ENCODE measurements at regions not wholly inside any gene's neighbourhood (a gene's known extent, or its start where the extent isn't known, plus 50 kb on each side); places are given as distances from the start of the nearest gene placed in this dataset.

DNA sequence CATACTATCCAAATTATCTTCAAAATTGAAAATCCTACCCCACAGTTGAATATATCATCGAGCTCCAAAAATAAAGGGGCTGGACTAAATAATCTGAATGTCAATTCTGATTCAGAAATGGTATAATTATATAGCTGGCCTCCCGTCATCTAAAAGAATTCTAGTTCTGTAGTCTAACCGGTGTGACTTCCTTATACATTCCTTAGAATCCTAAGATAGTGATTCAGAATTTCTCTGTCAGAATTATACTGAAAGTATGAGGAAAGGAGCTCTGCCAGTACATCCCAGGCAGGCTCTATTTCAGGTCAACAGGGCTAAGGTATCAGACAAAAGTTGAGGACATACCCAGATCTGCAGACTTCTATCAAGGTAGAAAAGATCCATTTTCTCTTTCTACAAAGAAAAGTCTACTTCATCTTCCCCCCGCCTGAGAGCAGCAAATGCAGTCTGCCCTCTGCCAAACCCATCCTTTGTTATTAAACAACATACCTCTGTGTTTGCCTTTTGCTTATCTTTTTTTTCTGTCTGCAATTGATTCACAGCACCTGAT, 128.5 kb downstream of the METTL4 start:
- Histone ChIP-seq H3K4me3 (replicated peaks in 1 of 2; ENCODE audit: low read depth in 1 of 2, low read length in 2 of 2) (no peak overlapping the region), H4K20me1 (ENCODE audit: insufficient read depth) (no peaks in the 10 kb centered on the region), H3K36me3 (ENCODE audit: control insufficient read depth in 1 of 2, insufficient read depth in 2 of 2, low read length in 2 of 2) (no peaks in the 10 kb centered on the region), H3K4me2 (ENCODE audit: low read length) (no peak overlapping the region), H3K9me3 (ENCODE audit: control insufficient read depth in 1 of 2, insufficient read depth in 1 of 2, low read depth in 1 of 2, low read length in 2 of 2) (0 out of 4 replicates have a peak, but pooled peaks cover 0 to 4% of the 10 kb centered on the region in 2 experiments), H3K27me3 (ENCODE audit: insufficient read depth, low read length) (no peaks in the 10 kb centered on the region), H3K27ac (ENCODE audit: low read depth, low read length) (no peak overlapping the region), H3K9me2 (ENCODE audit: insufficient read depth) (no peaks in the 10 kb centered on the region), H3K79me2 (ENCODE audit: insufficient read depth, low read length) (no peaks in the 10 kb centered on the region), H3K9ac (ENCODE audit: low read length) (no peak overlapping the region), H2AFZ (ENCODE audit: low read depth, low read length, poor library complexity, severe bottlenecking) (no peak overlapping the region), H3K4me1 (ENCODE audit: control insufficient read depth in 1 of 2, insufficient read depth in 2 of 2, low read length in 2 of 2) (peaks cover 0 to 6% of the 10 kb centered on the region in 2 experiments; a peak in 1 of 4 replicates)
- ATAC-seq (no peak), DNase-seq (ENCODE audit: low read depth, low spot score) (no peak)
- BruUV-seq (replicated peaks): no TSS peak
- no peak for TF ChIP-seq JUND (IDR thresholded peaks at IDR 0.05)
- no peak for TF ChIP-seq SIN3A (IDR thresholded peaks at IDR 0.05; ENCODE audit: low read depth)
- no peak for TF ChIP-seq ELF1 (IDR thresholded peaks at IDR 0.05; ENCODE audit: borderline replicate concordance, low read depth)
- no peak for TF ChIP-seq TCF7L2 (IDR thresholded peaks at IDR 0.05; ENCODE audit: borderline replicate concordance, extremely low read depth, insufficient read depth, insufficient read length)
- no peak for TF ChIP-seq POLR2AphosphoS5 (IDR thresholded peaks at IDR 0.05; ENCODE audit: low read depth, low read length)
- no peak for TF ChIP-seq EGR1 (IDR thresholded peaks at IDR 0.05; ENCODE audit: low read depth)
- no peak for TF ChIP-seq FOSL1 (IDR thresholded peaks at IDR 0.05; ENCODE audit: low read depth)
- CTCF ChIA-PET: no interaction called here
- RAD21 ChIA-PET (ENCODE audit: low non-redundant PET in 1 of 2, low total read pairs in 2 of 2, uncharacterized antibody in 2 of 2, unreplicated experiment in 2 of 2): no interaction called here
- intact Hi-C loops (cut with micrococcal nuclease): no loop called here
- POLR2A ChIA-PET: interaction anchor here (0.6 kb wide), 1 partner anchor 236 kb away, joined by 3 read pairs; no protein-coding TSS in a partner anchor

DNA sequence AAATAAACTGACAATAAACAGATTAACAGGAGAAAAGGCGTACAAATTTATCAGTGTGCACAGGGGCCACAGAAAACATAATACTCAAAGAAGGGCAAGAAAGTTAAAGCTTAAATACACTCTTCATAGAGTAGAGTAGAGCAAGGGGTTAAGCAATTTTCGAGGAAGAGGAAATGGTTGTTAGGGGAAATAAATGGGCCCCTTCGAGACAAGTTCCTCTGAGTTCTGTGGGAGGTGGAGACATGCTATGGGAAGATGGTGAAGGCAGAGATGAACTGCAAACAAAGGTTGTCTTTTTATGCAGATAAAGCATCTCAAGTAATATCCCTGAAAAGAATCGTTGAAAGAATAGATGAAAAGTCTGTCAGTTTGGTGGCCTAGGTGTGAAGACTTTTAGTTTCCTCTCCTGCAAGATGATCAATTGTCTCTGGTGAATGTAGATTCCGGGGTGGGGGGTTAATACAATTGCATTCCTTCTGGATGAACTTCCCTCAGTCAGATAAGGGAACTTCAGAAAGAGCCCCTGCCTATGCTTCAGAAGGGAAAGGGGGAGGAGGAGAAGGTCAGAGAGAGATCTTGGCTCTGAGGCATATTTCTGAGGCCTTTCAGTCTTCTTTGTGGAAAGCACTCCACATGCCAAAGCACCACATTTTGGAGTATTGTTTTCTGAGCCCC, 127.0 kb downstream of the METTL4 start:
- no peak overlapping the region for H3K9ac ChIP-seq (ENCODE audit: low read length)
- H3K36me3 ChIP-seq (ENCODE audit: control insufficient read depth in 1 of 2, insufficient read depth in 2 of 2, low read length in 2 of 2): no peaks in the 10 kb centered on the region
- POLR2A ChIA-PET: no interaction called here
- no TSS peak for BruUV-seq (replicated peaks)
- DNase-seq (ENCODE audit: low read depth, low spot score) (no peak), ATAC-seq (no peak)
- TF ChIP-seq EZH2 (IDR thresholded peaks at IDR 0.05): no peak
- no peak for TF ChIP-seq SRF (IDR thresholded peaks at IDR 0.05; ENCODE audit: low read depth)
- no peak for TF ChIP-seq CEBPB (IDR thresholded peaks at IDR 0.05; ENCODE audit: low read depth)
- TF ChIP-seq, protein P1, sequence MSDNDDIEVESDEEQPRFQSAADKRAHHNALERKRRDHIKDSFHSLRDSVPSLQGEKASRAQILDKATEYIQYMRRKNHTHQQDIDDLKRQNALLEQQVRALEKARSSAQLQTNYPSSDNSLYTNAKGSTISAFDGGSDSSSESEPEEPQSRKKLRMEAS (IDR thresholded peaks at IDR 0.05): no peak
- no peak for TF ChIP-seq EZH2phosphoT487 (IDR thresholded peaks at IDR 0.05; ENCODE audit: borderline replicate concordance)
- no peak for TF ChIP-seq POLR2AphosphoS5 (IDR thresholded peaks at IDR 0.05; ENCODE audit: low read depth, low read length)
- no peaks in the 10 kb centered on the region for H3K9me2 ChIP-seq (ENCODE audit: insufficient read depth)
- H3K27me3 ChIP-seq (ENCODE audit: insufficient read depth, low read length): no peaks in the 10 kb centered on the region
- no peaks in the 10 kb centered on the region for H3K79me2 ChIP-seq (ENCODE audit: insufficient read depth, low read length)
- RAD21 ChIA-PET (ENCODE audit: low non-redundant PET in 1 of 2, low total read pairs in 2 of 2, uncharacterized antibody in 2 of 2, unreplicated experiment in 2 of 2): no interaction called here
- no peak overlapping the region for H2AFZ ChIP-seq (ENCODE audit: low read depth, low read length, poor library complexity, severe bottlenecking)
- no peaks in the 10 kb centered on the region for H4K20me1 ChIP-seq (ENCODE audit: insufficient read depth)
- CTCF ChIA-PET: no interaction called here
- no peak overlapping the region for H3K4me2 ChIP-seq (ENCODE audit: low read length)
- intact Hi-C loops (cut with micrococcal nuclease): no loop called here
- H3K4me3 ChIP-seq (replicated peaks in 1 of 2; ENCODE audit: low read depth in 1 of 2, low read length in 2 of 2): no peak overlapping the region
- H3K9me3 ChIP-seq (ENCODE audit: control insufficient read depth in 1 of 2, insufficient read depth in 1 of 2, low read depth in 1 of 2, low read length in 2 of 2): 0 out of 4 replicates have a peak, but pooled peaks cover 0 to 4% of the 10 kb centered on the region in 2 experiments
- H3K4me1 ChIP-seq (ENCODE audit: control insufficient read depth in 1 of 2, insufficient read depth in 2 of 2, low read length in 2 of 2): peaks cover 0 to 6% of the 10 kb centered on the region in 2 experiments; a peak in 1 of 4 replicates
- no peak overlapping the region for H3K27ac ChIP-seq (ENCODE audit: low read depth, low read length)
